Motor neuron (in vitro differentiated cells): ENCODE measurements at regions not wholly inside any gene's neighbourhood (a gene's known extent, or its start where the extent isn't known, plus 50 kb on each side); places are given as distances from the start of the nearest gene placed in this dataset.
"Not testable (repeated sequence)": the region's sequence is repeated elsewhere in the genome, so short reads cannot be mapped to it uniquely, and the experiment has no call there.

Experiments
- ATAC-seq, 8 experiments: fragments of 200-7000 bp; cut with Tn5 transposase; replicated peaks in 6 of 8; 2 replicates each; pipeline ENCODE4 v1.8.0; 2021; ENCODE audit warnings: mild to moderate bottlenecking in 8 of 8, moderate library complexity in 8 of 8
- H3K27ac ChIP-seq, 2 donors: fragments of 250-450 bp; sonication (Bioruptor Pico); 2 replicates each; pipeline ENCODE4 v1.9.0; 2021; ENCODE audit warnings: antibody characterized with exemption in 2 of 2, mild to moderate bottlenecking in 2 of 2, moderate library complexity in 1 of 2
- H3K4me1 ChIP-seq, 2 donors: fragments of 250-450 bp; sonication (Bioruptor Pico); replicated peaks in 1 of 2; 2 replicates each; pipeline ENCODE4 v1.6.1; 2021; ENCODE audit warnings: antibody characterized with exemption in 2 of 2, mild to moderate bottlenecking in 2 of 2, moderate library complexity in 1 of 2
- H3K4me3 ChIP-seq, 5 donors: fragments of 250-450 bp; sonication (Bioruptor Pico); 2 replicates each; pipeline ENCODE4 v1.9.0; 2021; ENCODE audit warnings: antibody characterized with exemption in 5 of 5, mild to moderate bottlenecking in 5 of 5, moderate library complexity in 4 of 5
- WGBS, 10 experiments: fragments of 450-650 bp; shearing (Covaris generic); methylation state at CpG; one replicate each; pipeline ENCODE4 v1.0.0; 2022; 5-methylcytosine and 5-hydroxymethylcytosine counted together
- in situ Hi-C, 9 experiments: fragments of 400-800 bp; cut with MboI; loops; one replicate each; pipeline ENCODE4 v1.15.0; 2021; ENCODE audit warnings: low sequenced_read_pairs in 9 of 9, low pct_unique_long_range_greater_than_20kb in 2 of 9; ENCODE audit not compliant: unreplicated experiment in 9 of 9

- Histone ChIP-seq H3K4me1 (peaks cover 0 to 7% of the 10 kb centered on the region in 2 donors), H3K4me3 (no peak overlapping the region), H3K27ac (no peak overlapping the region)
- 6 to 100% (median 90%) methylated on average over 1 to 2 of the region's 2 CpGs; no CpG with 5 or more reads in 1 of the 10 experiments for WGBS, 10 experiments
- peak in 2 of 8 experiments; percentile 42 for ATAC-seq
- in situ Hi-C loops, result no loop called here
These were observed 624.1 kb downstream of the PKHD1 start for GRCh38 chr6:51463321-51463720.

GRCh38 chr6:51464956-51465355 is 622.5 kb downstream of the PKHD1 start:
- peaks cover 0 to 7% of the 10 kb centered on the region in 2 donors for H3K4me1 ChIP-seq
- WGBS, 10 experiments, result 0 to 100% (median 91%) methylated on average over 1 of the region's 1 CpG; no CpG with 5 or more reads in 3 of the 10 experiments
- H3K4me3 ChIP-seq, result no peak overlapping the region
- ATAC-seq, result no peak
- in situ Hi-C loops, result no loop called here
- no peak overlapping the region for H3K27ac ChIP-seq

GRCh38 chr6:51466427-51466826 is 621.0 kb downstream of the PKHD1 start:
- in situ Hi-C loops, result no loop called here
- Histone ChIP-seq H3K27ac (no peak overlapping the region), H3K4me1 (peaks cover 0 to 7% of the 10 kb centered on the region in 2 donors), H3K4me3 (no peak overlapping the region)
- WGBS, 10 experiments, result 18 to 82% (median 64%) methylated on average over 1 to 8 of the region's 9 CpGs
- ATAC-seq, result peak in 1 of 8 experiments; percentile 53

GRCh38 chr6:51467231-51467952 is 620.0 kb downstream of the PKHD1 start:
- WGBS, 10 experiments, result 19 to 96% (median 60%) methylated on average over 2 to 6 of the region's 6 CpGs
- Histone ChIP-seq H3K4me1 (peaks cover 0 to 7% of the 10 kb centered on the region in 2 donors), H3K4me3 (no peak overlapping the region), H3K27ac (no peak overlapping the region)
- in situ Hi-C loops, result no loop called here
- ATAC-seq, result peak in 2 of 8 experiments; percentile 25 to 47

GRCh38 chr6:51468704-51469103 is 618.7 kb downstream of the PKHD1 start:
- Histone ChIP-seq H3K4me1 (peaks cover 0 to 3% of the 10 kb centered on the region in 2 donors), H3K4me3 (no peak overlapping the region), H3K27ac (no peak overlapping the region)
- in situ Hi-C loops, result no loop called here
- WGBS, 10 experiments, result 13 to 93% (median 83%) methylated on average over 1 to 3 of the region's 3 CpGs; no CpG with 5 or more reads in 1 of the 10 experiments
- ATAC-seq, result no peak

GRCh38 chr6:51472745-51473487 is 614.5 kb downstream of the PKHD1 start:
- Histone ChIP-seq H3K27ac (no peak overlapping the region), H3K4me1 (peaks cover 0 to 2% of the 10 kb centered on the region in 2 donors), H3K4me3 (no peak overlapping the region)
- peak in 1 of 8 experiments; percentile 70 for ATAC-seq
- WGBS, 10 experiments, result 0 to 100% (median 100%) methylated on average over 1 to 5 of the region's 5 CpGs
- in situ Hi-C loops, result no loop called here

- in situ Hi-C loops, result no loop called here
- Histone ChIP-seq H3K4me3 (no peak overlapping the region), H3K4me1 (peaks cover 0 to 2% of the 10 kb centered on the region in 2 donors), H3K27ac (no peak overlapping the region)
- 3 to 100% (median 71%) methylated on average over 2 to 8 of the region's 9 CpGs for WGBS, 10 experiments
- no peak for ATAC-seq
These were observed 613.1 kb downstream of the PKHD1 start for GRCh38 chr6:51474022-51474975.

GRCh38 chr6:51477711-51478311 is 609.6 kb downstream of the PKHD1 start:
- WGBS, 10 experiments, result 0 to 73% (median 32%) methylated on average over 2 to 7 of the region's 8 CpGs
- H3K27ac ChIP-seq, result no peak overlapping the region
- H3K4me1 ChIP-seq, result peaks cover 0 to 2% of the 10 kb centered on the region in 2 donors
- in situ Hi-C loops, result no loop called here
- H3K4me3 ChIP-seq, result no peak overlapping the region
- ATAC-seq, result no peak

GRCh38 chr6:51479296-51479695 is 608.1 kb downstream of the PKHD1 start:
- Histone ChIP-seq H3K4me1 (peaks cover 0 to 2% of the 10 kb centered on the region in 2 donors), H3K27ac (no peak overlapping the region), H3K4me3 (no peak overlapping the region)
- 0 to 100% (median 83%) methylated on average over 1 of the region's 1 CpG; no CpG with 5 or more reads in 1 of the 10 experiments for WGBS, 10 experiments
- ATAC-seq, result no peak
- in situ Hi-C loops, result no loop called here

- Histone ChIP-seq H3K27ac (no peak overlapping the region), H3K4me1 (peaks cover 0 to 2% of the 10 kb centered on the region in 2 donors), H3K4me3 (no peak overlapping the region)
- 40 to 100% (median 89%) methylated on average over 1 of the region's 1 CpG; no CpG with 5 or more reads in 5 of the 10 experiments for WGBS, 10 experiments
- in situ Hi-C loops, result no loop called here
- no peak for ATAC-seq
These were observed 607.4 kb downstream of the PKHD1 start for GRCh38 chr6:51480040-51480439.

- WGBS, 10 experiments, result 0 to 90% (median 78%) methylated on average over 1 to 7 of the region's 9 CpGs; no CpG with 5 or more reads in 4 of the 10 experiments
- in situ Hi-C loops, H3K4me1 ChIP-seq, H3K4me3 ChIP-seq, ATAC-seq, H3K27ac ChIP-seq: not testable (repeated sequence)
These were observed 601.5 kb downstream of the PKHD1 start for GRCh38 chr6:51485869-51486268.

- in situ Hi-C loops, result no loop called here
- WGBS, 10 experiments, result 41 to 100% (median 79%) methylated on average over 1 to 3 of the region's 3 CpGs; no CpG with 5 or more reads in 1 of the 10 experiments
- Histone ChIP-seq H3K4me3 (no peak overlapping the region), H3K4me1 (no peaks in the 10 kb centered on the region), H3K27ac (no peak overlapping the region)
- ATAC-seq, result no peak
These were observed 599.5 kb downstream of the PKHD1 start for GRCh38 chr6:51487937-51488336.
